ENCODE measurements at regions not wholly inside any gene's neighbourhood (a gene's known extent, or its start where the extent isn't known, plus 50 kb on each side); places are given as distances from the start of the nearest gene placed in this dataset.

GRCh38 chr11:23797624-23798419, 699.0 kb upstream of the LUZP2 start:
- TF ChIP-seq CTCF (optimal IDR thresholded peaks at IDR 0.05 in 1 of 3, IDR thresholded peaks at IDR 0.05 in 1 of 3, conservative IDR thresholded peaks at IDR 0.05 in 1 of 3; ENCODE audit: extremely low read depth in 1 of 3, insufficient read depth in 2 of 3, low read length in 3 of 3) (no peak), EZH2 (IDR thresholded peaks at IDR 0.05; ENCODE audit: low read length) (no peak)
